Left lung (tissue), 4 donors: ENCODE measurements at regions not wholly inside any gene's neighbourhood (a gene's known extent, or its start where the extent isn't known, plus 50 kb on each side); places are given as distances from the start of the nearest gene placed in this dataset.
A peak's percentile ranks its signal among the peaks of the same experiment; 100 is the strongest.

Source experiments
- ATAC-seq: fragments of 200-7000 bp; cut with Tn5 transposase; one replicate; pipeline ENCODE4 v1.9.1; 2020; ENCODE audit warnings: moderate library complexity
- DNase-seq, 4 donors: peaks; one replicate each; pipeline ENCODE4 v3.0.0-alpha.2; 2013 to 2020
- H3K27ac ChIP-seq, 2 donors: fragments of 200-600 bp; sonication (generic) in 1 of 2; one replicate each; pipeline versions ENCODE4 v1.5.0 to v1.8.0; 2020 to 2021
- H3K27me3 ChIP-seq, 2 donors: fragments of 200-600 bp; sonication (generic) in 1 of 2; one replicate each; pipeline versions ENCODE4 v1.5.0 to v1.8.0; 2020 to 2021
- H3K36me3 ChIP-seq, 2 donors: fragments of 200-600 bp; sonication (generic) in 1 of 2; one replicate each; pipeline versions ENCODE4 v1.5.0 to v1.8.0; 2020 to 2021
- H3K4me1 ChIP-seq, 2 donors: fragments of 200-600 bp; one replicate each; pipeline ENCODE4 v1.8.0; 2021
- H3K4me3 ChIP-seq, 2 donors: fragments of 200-600 bp; sonication (generic) in 1 of 2; one replicate each; pipeline versions ENCODE4 v1.5.0 to v1.8.0; 2020 to 2021; ENCODE audit warnings: mild to moderate bottlenecking in 1 of 2
- H3K9me3 ChIP-seq, 2 donors: fragments of 200-600 bp; sonication (generic) in 1 of 2; one replicate each; pipeline versions ENCODE4 v1.5.0 to v1.8.0; 2020 to 2021
- intact Hi-C, 2 donors: fragments of 100-400 bp; cut with DNase I; formaldehyde crosslinking; loops; one replicate each; pipeline versions ENCODE4 v1.11.2 to v1.14.2; 2022
- TF ChIP-seq, protein P1 (sequence below), 2 donors: fragments of 200-600 bp; sonication (generic) in 1 of 2; IDR thresholded peaks; one replicate each; pipeline versions ENCODE4 v1.5.0 to v1.8.0; 2021; ENCODE audit warnings: antibody characterized with exemption in 2 of 2
- donor health status: DM: no; HTN: yes; CAD: no.
- donor health status: DM: no; HTN: no; CAD: no.

DNA sequence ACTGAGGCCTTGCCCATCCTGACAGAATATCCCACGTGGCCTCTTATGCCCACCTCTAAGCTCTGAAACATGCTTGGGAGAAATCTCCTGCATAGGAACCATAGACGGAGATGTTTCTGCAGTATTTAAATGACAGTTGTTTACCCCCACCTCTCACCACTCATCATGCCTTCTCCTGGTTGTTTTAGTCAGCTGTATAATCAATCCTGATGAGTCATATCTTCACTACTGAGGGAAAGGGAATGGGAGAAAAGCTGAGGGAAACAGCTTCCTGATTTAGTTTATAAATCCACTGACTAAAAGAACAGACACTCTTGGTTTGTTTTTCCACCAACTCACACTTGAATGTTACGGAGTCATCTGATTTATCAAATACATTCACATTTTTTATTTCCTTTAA lies 113.2 kb upstream of the TENT5A start:
- no peaks in the 10 kb centered on the region for H3K27me3 ChIP-seq
- DNase-seq, result no peak
- H3K9me3 ChIP-seq, result no peaks in the 10 kb centered on the region
- TF ChIP-seq, protein P1, sequence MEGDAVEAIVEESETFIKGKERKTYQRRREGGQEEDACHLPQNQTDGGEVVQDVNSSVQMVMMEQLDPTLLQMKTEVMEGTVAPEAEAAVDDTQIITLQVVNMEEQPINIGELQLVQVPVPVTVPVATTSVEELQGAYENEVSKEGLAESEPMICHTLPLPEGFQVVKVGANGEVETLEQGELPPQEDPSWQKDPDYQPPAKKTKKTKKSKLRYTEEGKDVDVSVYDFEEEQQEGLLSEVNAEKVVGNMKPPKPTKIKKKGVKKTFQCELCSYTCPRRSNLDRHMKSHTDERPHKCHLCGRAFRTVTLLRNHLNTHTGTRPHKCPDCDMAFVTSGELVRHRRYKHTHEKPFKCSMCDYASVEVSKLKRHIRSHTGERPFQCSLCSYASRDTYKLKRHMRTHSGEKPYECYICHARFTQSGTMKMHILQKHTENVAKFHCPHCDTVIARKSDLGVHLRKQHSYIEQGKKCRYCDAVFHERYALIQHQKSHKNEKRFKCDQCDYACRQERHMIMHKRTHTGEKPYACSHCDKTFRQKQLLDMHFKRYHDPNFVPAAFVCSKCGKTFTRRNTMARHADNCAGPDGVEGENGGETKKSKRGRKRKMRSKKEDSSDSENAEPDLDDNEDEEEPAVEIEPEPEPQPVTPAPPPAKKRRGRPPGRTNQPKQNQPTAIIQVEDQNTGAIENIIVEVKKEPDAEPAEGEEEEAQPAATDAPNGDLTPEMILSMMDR (IDR thresholded peaks at IDR 0.05), result no peak
- H3K4me1 ChIP-seq, result no peaks in the 10 kb centered on the region
- H3K4me3 ChIP-seq, result no peak overlapping the region
- intact Hi-C loops, result no loop called here
- peak; percentile 51 for ATAC-seq
- H3K27ac ChIP-seq, result no peak overlapping the region
- no peaks in the 10 kb centered on the region for H3K36me3 ChIP-seq

DNA sequence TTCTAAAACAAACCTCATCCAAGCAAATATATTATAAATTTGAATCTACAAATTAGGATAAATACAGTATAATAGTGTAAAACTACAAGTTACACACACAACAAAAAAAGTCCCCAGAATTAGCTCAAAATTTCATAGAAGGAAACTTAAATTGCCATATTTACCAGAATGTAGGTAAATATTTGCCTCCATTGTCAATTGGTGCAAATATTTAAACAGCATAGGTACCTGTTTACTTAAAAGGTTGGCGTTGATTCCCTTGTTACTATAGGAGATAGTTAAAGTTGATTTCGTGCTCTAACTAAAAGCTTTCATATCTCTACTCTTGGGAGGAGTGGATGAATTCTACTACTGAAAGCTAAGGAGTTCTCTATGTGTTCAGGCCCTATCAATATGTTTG lies 111.6 kb upstream of the TENT5A start:
- intact Hi-C loops, result no loop called here
- Histone ChIP-seq H3K4me1 (no peaks in the 10 kb centered on the region), H3K36me3 (no peaks in the 10 kb centered on the region), H3K9me3 (no peaks in the 10 kb centered on the region), H3K27ac (no peak overlapping the region), H3K4me3 (no peak overlapping the region), H3K27me3 (no peaks in the 10 kb centered on the region)
- TF ChIP-seq, protein P1 (IDR thresholded peaks at IDR 0.05), result no peak
- ATAC-seq (peak; percentile 44), DNase-seq (no peak)

DNA sequence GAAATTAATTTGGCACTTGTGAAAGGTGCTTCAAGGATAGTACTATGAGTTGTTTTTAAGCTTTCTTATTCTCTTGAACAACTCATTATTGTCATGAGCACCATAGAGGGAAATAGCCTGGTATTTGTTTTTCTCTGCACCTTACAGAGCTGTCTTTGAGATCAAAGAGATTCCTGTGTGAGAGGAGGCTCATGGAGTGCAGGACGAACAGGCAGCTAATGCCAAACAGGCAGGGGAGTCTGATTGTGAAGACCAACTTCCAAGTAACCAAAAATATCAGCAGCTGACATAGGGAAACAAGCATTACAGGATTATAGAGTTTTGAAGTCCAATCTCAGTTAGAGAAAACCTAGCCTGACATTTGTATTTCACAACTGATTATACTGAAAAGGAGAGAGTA lies 110.6 kb upstream of the TENT5A start:
- no peaks in the 10 kb centered on the region for H3K27me3 ChIP-seq
- H3K36me3 ChIP-seq, result no peaks in the 10 kb centered on the region
- intact Hi-C loops, result no loop called here
- H3K4me1 ChIP-seq, result no peaks in the 10 kb centered on the region
- ATAC-seq (no peak), DNase-seq (no peak)
- no peaks in the 10 kb centered on the region for H3K9me3 ChIP-seq
- H3K4me3 ChIP-seq, result no peak overlapping the region
- no peak overlapping the region for H3K27ac ChIP-seq
- TF ChIP-seq, protein P1 (IDR thresholded peaks at IDR 0.05), result no peak

DNA sequence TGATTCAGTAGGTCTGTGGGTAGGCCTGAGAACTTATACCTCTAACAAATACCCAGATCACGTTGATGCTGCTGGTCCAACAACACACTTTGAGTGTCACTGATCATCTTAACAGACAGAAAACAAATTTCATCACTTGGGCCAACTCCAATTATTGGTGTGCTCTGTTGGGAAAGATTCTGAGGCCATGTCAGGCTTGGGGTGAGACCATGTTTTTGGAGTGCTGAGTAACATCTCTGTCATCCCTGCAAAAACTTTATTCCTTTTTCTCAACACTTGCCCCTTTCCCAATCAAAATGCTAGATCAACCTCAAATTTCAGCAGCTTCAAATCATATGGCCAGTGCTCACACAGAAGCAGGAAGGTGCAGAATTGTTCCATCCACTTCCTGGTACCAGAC lies 108.8 kb upstream of the TENT5A start:
- intact Hi-C loops, result no loop called here

DNA sequence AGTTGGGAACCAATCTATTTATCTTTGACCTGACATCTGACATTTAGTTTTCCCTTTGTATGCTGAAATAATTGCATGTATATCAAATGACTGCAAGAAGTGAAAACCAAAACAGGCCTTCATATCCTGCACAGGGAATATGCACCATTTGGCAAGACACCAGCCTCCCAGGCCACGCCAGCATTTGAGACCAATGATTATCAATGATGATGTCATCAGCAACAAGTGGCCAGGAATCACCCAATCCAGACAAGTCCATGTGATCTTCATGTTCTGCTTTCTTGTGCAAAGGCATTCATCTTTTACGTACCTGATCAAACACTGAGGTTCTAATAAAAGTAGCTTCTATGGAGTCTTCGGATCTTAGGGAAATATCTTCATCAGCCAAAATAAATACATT lies 107.4 kb upstream of the TENT5A start:
- intact Hi-C loops, result no loop called here
- no peak for DNase-seq
- no peak for ATAC-seq

More for the DNA sequence above, 108.8 kb upstream of the TENT5A start:
- Histone ChIP-seq H3K36me3 (no peaks in the 10 kb centered on the region), H3K27me3 (no peaks in the 10 kb centered on the region), H3K27ac (no peak overlapping the region), H3K9me3 (no peaks in the 10 kb centered on the region), H3K4me3 (no peak overlapping the region), H3K4me1 (no peaks in the 10 kb centered on the region)
- DNase-seq (no peak), ATAC-seq (no peak)
- TF ChIP-seq, protein P1 (IDR thresholded peaks at IDR 0.05), result no peak

More for the DNA sequence above, 107.4 kb upstream of the TENT5A start:
- TF ChIP-seq, protein P1 (IDR thresholded peaks at IDR 0.05), result no peak
- no peaks in the 10 kb centered on the region for H3K4me1 ChIP-seq
- H3K36me3 ChIP-seq, result no peaks in the 10 kb centered on the region
- H3K27me3 ChIP-seq, result no peaks in the 10 kb centered on the region
- H3K9me3 ChIP-seq, result no peaks in the 10 kb centered on the region
- H3K27ac ChIP-seq, result no peak overlapping the region
- H3K4me3 ChIP-seq, result no peak overlapping the region
